IPS-18a (cell line): ENCODE measurements at regions not wholly inside any gene's neighbourhood (a gene's known extent, or its start where the extent isn't known, plus 50 kb on each side); places are given as distances from the start of the nearest gene placed in this dataset.

Source experiments
- H3K27ac ChIP-seq: one replicate; pipeline ENCODE4 v1.5.1; 2013; ENCODE audit warnings: low read length
- H3K27me3 ChIP-seq: one replicate; pipeline ENCODE4 v1.6.1; 2013; ENCODE audit warnings: mild to moderate bottlenecking, low read length; ENCODE audit not compliant: control insufficient read depth, insufficient read depth
- H3K36me3 ChIP-seq: one replicate; pipeline ENCODE4 v1.6.1; 2013; ENCODE audit warnings: low read depth, low read length; ENCODE audit not compliant: control insufficient read depth
- H3K4me1 ChIP-seq: one replicate; pipeline ENCODE4 v1.6.1; 2013; ENCODE audit warnings: low read depth, low read length; ENCODE audit not compliant: control insufficient read depth
- H3K4me3 ChIP-seq: one replicate; pipeline ENCODE4 v1.5.1; 2013; ENCODE audit warnings: low read length
- H3K9ac ChIP-seq: one replicate; pipeline ENCODE4 v1.6.1; 2013; ENCODE audit warnings: mild to moderate bottlenecking, low read length, moderate library complexity
- H3K9me3 ChIP-seq: one replicate; pipeline ENCODE4 v1.6.1; 2013; ENCODE audit warnings: low read depth, low read length; ENCODE audit not compliant: control insufficient read depth

DNA sequence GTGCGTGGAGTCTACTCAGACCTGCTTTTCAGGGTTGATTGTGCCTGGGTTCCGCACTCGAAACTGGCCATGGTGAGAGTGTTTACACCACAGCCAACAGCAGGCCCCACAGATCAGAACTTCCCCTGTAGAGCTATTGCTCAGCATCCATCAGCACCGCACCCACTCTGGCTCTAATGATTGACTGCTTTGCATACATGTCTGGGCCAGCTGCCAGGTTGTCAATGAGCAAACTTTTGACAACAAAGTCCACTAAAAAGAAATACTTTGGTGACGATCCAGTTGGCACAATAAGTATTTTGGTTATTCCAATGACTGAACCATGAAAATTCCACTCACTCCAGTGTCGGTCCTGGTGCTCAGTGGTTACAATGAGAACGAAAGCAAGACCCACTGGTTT, 190.7 kb downstream of the FOXL1 start:
- Histone ChIP-seq H3K27me3 (no peaks in the 10 kb centered on the region), H3K4me1 (no peaks in the 10 kb centered on the region), H3K27ac (no peak overlapping the region), H3K4me3 (no peak overlapping the region), H3K9me3 (no peaks in the 10 kb centered on the region), H3K36me3 (no peaks in the 10 kb centered on the region), H3K9ac (no peak overlapping the region)

DNA sequence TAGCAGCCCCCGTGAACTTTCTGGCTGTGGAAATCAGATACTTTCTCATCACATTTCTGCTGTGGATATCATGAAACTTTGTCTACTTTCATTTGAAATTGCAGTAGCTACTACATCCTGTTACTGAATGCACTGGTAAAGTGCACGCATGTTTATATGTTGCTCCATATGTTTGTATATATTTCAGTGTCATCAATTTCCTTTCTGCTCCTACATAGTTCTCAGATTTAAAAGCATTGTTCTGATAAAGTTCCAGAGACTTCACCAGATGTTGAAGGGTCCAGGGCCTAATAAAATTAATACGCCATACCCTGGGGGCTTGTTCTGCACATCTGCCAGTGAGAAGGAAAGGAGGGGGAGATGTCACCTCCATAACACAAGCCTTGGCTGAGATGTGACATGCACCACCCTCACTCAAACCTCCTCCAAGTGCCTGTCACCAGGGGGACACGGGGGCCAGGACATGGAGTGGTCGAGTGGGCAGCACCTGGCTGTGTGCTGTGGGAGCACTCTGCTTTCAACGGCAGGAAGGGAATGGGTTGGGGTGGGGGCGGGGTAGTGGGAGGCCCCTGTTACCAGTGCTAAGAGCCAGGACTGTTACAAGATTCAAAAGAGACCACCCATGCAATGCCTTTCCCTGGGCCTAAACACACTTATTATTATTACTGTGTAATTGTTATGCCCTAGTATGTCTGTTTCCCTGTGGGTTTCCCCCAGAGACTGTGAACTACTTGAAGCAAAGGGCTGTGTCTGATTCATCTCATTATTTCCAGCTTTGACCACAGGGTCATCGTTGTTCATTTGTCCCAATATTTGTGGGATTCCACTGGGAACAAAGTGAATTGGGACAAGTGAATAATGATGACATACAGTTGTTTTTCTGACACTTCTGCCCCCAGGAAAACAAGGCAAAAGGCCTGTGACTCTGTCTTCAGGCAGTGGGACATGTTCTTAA, 193.4 kb downstream of the FOXL1 start:
- no peaks in the 10 kb centered on the region for H3K27me3 ChIP-seq
- H3K9me3 ChIP-seq: no peaks in the 10 kb centered on the region
- no peaks in the 10 kb centered on the region for H3K4me1 ChIP-seq
- H3K9ac ChIP-seq: no peak overlapping the region
- no peaks in the 10 kb centered on the region for H3K36me3 ChIP-seq
- H3K4me3 ChIP-seq: no peak overlapping the region
- H3K27ac ChIP-seq: no peak overlapping the region

DNA sequence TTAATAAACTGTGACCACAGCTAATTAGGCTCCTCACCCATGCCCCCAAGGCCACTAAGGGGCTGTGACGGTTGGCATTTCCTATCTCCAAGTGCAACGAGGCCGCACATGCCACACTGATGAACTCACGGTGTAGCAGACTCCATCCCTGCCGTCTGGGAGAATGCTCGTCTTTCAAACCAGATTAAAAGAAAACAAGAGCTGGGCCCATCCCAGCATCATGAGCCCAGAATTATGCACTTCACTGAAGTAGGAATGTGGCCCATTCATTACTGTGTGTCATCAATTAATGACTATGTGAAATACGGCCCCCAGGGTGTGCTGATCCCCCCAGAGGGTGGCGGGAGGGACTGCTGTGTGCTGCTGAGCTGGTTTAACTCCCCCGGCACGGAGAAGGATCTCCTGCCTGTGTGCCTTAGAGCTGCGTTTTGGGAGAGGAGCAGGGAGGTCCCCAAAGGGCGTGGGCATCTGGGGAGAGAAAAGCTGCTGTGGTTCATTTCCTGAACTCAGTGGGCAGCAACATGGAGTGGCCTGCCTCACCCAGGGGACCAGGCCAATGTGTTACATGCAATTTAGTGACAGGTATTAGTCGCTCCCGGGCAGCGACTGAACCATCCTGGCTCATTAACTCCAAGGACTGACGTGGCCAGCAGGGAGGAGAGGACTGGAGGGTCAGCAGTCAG, 194.5 kb downstream of the FOXL1 start:
- Histone ChIP-seq H3K36me3 (no peaks in the 10 kb centered on the region), H3K9ac (no peak overlapping the region), H3K9me3 (no peaks in the 10 kb centered on the region), H3K27me3 (no peaks in the 10 kb centered on the region), H3K4me3 (no peak overlapping the region), H3K27ac (no peak overlapping the region), H3K4me1 (no peaks in the 10 kb centered on the region)

DNA sequence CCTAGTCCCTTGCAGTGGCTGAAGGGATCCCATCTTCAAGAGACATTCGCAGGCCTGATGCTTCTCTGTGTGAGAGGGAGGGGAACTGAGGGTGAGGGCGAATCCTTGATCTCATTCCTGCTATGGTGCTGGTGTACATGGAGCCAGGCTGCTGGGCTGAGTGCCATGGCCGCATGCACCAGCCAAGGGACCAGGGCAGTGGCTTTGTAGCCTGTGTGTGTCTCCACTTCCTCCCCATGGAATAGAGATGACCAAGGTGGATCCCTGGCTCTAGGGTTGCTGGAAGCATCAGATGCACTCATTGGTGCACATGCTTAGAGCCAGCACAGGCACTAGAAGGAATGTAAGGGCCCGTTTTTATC, 195.0 kb downstream of the FOXL1 start:
- Histone ChIP-seq H3K4me3 (no peak overlapping the region), H3K9ac (no peak overlapping the region), H3K27me3 (no peaks in the 10 kb centered on the region), H3K4me1 (no peaks in the 10 kb centered on the region), H3K36me3 (no peaks in the 10 kb centered on the region), H3K9me3 (no peaks in the 10 kb centered on the region), H3K27ac (no peak overlapping the region)

DNA sequence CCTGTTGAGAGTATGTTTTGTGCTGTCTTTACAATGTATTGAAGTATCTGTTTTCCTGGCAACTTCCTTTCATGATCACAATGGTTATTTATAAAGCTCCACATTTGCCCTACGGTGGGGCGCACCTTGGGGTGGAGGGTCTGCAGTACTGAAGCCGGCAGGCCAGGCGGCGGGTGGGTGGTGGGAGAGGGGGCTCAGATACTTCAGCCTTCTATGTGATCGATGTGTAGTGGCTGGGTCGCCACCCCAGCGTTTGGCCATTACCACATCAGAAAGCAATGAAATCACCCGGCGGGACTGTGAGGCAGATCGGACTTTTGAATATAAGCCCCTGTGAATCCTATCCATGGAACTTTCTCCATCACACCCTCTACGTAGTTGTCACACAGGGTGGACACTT, 196.6 kb downstream of the FOXL1 start:
- Histone ChIP-seq H3K27ac (no peak overlapping the region), H3K4me1 (no peaks in the 10 kb centered on the region), H3K36me3 (no peaks in the 10 kb centered on the region)

GRCh38 chr16:86775511-86775921, 197.2 kb downstream of the FOXL1 start:
- Histone ChIP-seq H3K4me3 (no peak overlapping the region), H3K27ac (no peak overlapping the region), H3K36me3 (no peaks in the 10 kb centered on the region), H3K4me1 (no peaks in the 10 kb centered on the region), H3K9me3 (no peaks in the 10 kb centered on the region), H3K27me3 (no peaks in the 10 kb centered on the region), H3K9ac (no peak overlapping the region)

More for the DNA sequence above, 196.6 kb downstream of the FOXL1 start:
- H3K27me3 ChIP-seq: no peaks in the 10 kb centered on the region
- no peak overlapping the region for H3K9ac ChIP-seq
- H3K4me3 ChIP-seq: no peak overlapping the region
- H3K9me3 ChIP-seq: no peaks in the 10 kb centered on the region

GRCh38 chr16:86777381-86777946, 199.1 kb downstream of the FOXL1 start:
- no peak overlapping the region for H3K27ac ChIP-seq
- no peaks in the 10 kb centered on the region for H3K36me3 ChIP-seq
- no peaks in the 10 kb centered on the region for H3K4me1 ChIP-seq
- H3K4me3 ChIP-seq: no peak overlapping the region
- H3K27me3 ChIP-seq: no peaks in the 10 kb centered on the region
- no peak overlapping the region for H3K9ac ChIP-seq
- no peaks in the 10 kb centered on the region for H3K9me3 ChIP-seq

- Histone ChIP-seq H3K27ac (no peak overlapping the region), H3K4me1 (no peaks in the 10 kb centered on the region), H3K27me3 (no peaks in the 10 kb centered on the region), H3K36me3 (no peaks in the 10 kb centered on the region), H3K4me3 (no peak overlapping the region), H3K9me3 (no peaks in the 10 kb centered on the region), H3K9ac (no peak overlapping the region)
Measured at GRCh38 chr16:86778108-86778745, 199.9 kb downstream of the FOXL1 start.

DNA sequence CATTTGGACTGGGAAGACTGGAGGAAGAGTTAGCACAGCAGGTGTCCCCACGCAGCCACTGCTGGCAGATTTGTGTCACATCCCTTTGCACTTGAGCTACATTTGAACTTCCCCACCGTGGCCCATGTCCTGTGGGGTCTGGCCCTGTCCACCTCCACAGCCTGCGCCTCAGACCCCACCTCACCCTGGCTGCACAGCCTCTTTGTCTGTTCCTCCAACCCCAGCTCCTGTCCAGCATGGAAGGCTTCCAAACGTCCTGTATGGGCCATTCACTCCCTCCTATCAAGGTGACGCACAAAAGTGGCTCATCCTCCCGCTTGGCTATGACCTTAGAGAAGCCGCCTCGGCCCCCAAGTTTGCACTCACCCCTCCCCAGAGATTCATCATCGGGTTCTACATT, 200.6 kb downstream of the FOXL1 start:
- Histone ChIP-seq H3K4me3 (no peak overlapping the region), H3K4me1 (no peaks in the 10 kb centered on the region), H3K36me3 (no peaks in the 10 kb centered on the region), H3K27ac (no peak overlapping the region), H3K27me3 (no peaks in the 10 kb centered on the region), H3K9ac (no peak overlapping the region), H3K9me3 (no peaks in the 10 kb centered on the region)

DNA sequence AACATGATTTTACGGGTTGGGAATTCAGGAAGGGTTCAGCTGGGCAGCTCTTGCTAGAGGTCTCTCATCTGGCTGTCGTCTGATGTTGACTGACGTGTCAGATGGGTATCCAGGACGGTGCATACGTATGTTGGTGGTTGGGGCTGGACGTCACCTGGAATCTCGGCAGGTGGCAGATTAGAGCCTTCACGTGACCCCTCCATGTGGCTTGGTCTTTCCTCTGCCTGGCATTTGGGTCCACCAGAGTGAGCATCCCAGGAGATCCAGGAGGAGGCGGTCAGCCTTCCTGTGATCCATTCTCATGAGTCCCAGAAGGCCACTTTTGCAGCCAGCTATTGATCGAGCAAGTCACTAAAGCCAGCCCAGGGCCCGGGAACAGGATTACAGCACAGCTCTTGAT, 202.7 kb downstream of the FOXL1 start:
- no peak overlapping the region for H3K4me3 ChIP-seq
- no peaks in the 10 kb centered on the region for H3K9me3 ChIP-seq
- no peaks in the 10 kb centered on the region for H3K36me3 ChIP-seq
- no peaks in the 10 kb centered on the region for H3K4me1 ChIP-seq
- no peak overlapping the region for H3K27ac ChIP-seq
- H3K27me3 ChIP-seq: no peaks in the 10 kb centered on the region
- no peak overlapping the region for H3K9ac ChIP-seq
